Thymus (tissue), 11 donors: ENCODE measurements at regions not wholly inside any gene's neighbourhood (a gene's known extent, or its start where the extent isn't known, plus 50 kb on each side); places are given as distances from the start of the nearest gene placed in this dataset.
"Not testable (repeated sequence)": the region's sequence is repeated elsewhere in the genome, so short reads cannot be mapped to it uniquely, and the experiment has no call there.

ENCODE experiments used
- DNase-seq, 9 donors: peaks; one replicate each; pipeline ENCODE4 v3.0.0-alpha.2; 2013; ENCODE audit warnings: low spot score in 9 of 9, low read depth in 6 of 9, missing footprints in 1 of 9
- H3K27ac ChIP-seq, 2 donors: one replicate each; pipeline ENCODE4 v1.5.1; 2013; ENCODE audit warnings: control low read depth in 1 of 2, low read depth in 1 of 2, low read length in 1 of 2, mild to moderate bottlenecking in 1 of 2, moderate library complexity in 1 of 2
- H3K27me3 ChIP-seq, 2 donors: one replicate each; pipeline ENCODE4 v1.5.1; 2013; ENCODE audit warnings: low read length in 1 of 2; ENCODE audit not compliant: control insufficient read depth in 2 of 2, insufficient read depth in 1 of 2
- H3K36me3 ChIP-seq, 2 donors: one replicate each; pipeline ENCODE4 v1.5.1; 2013; ENCODE audit warnings: low read length in 1 of 2, mild to moderate bottlenecking in 1 of 2, moderate library complexity in 1 of 2; ENCODE audit not compliant: control insufficient read depth in 2 of 2, insufficient read depth in 2 of 2
- H3K4me1 ChIP-seq, 2 donors: one replicate each; pipeline ENCODE4 v1.5.1; 2013; ENCODE audit warnings: low read length in 2 of 2; ENCODE audit not compliant: control insufficient read depth in 2 of 2, insufficient read depth in 2 of 2
- H3K4me3 ChIP-seq, 2 donors: one replicate each; pipeline ENCODE4 v1.5.1; 2013; ENCODE audit warnings: low read length in 2 of 2, control low read depth in 1 of 2, mild to moderate bottlenecking in 1 of 2
- H3K9me3 ChIP-seq, 2 donors: one replicate each; pipeline ENCODE4 v1.5.1; 2013; ENCODE audit warnings: low read length in 1 of 2, mild to moderate bottlenecking in 1 of 2; ENCODE audit not compliant: control insufficient read depth in 2 of 2, insufficient read depth in 1 of 2
- WGBS: extraction: QIAGEN DNeasy Blood & Tissue Kit; methylation state at CpG from one replicate; pipeline ENCODE4 v1.1.7; 2013; 5-methylcytosine and 5-hydroxymethylcytosine counted together
- donor health status: healthy.

GRCh38 chr22:23397613-23398567 is 182.2 kb downstream of the IGLL1 start:
- no peak overlapping the region for H3K4me3 ChIP-seq
- peaks cover 0 to 4% of the 10 kb centered on the region in 2 donors for H3K27me3 ChIP-seq
- peaks cover 3% of the 10 kb centered on the region in 2 donors for H3K4me1 ChIP-seq
- no peak for DNase-seq
- 95% methylated on average over 29 of the region's 29 CpGs for WGBS
- H3K9me3 ChIP-seq: no peaks in the 10 kb centered on the region
- no peak overlapping the region for H3K27ac ChIP-seq
- no peaks in the 10 kb centered on the region for H3K36me3 ChIP-seq

GRCh38 chr22:23397008-23397612 is 183.0 kb downstream of the IGLL1 start:
- Histone ChIP-seq H3K27me3 (peaks cover 0 to 3% of the 10 kb centered on the region in 2 donors), H3K4me1 (no peaks in the 10 kb centered on the region), H3K27ac (no peak overlapping the region), H3K4me3 (no peak overlapping the region), H3K9me3 (no peaks in the 10 kb centered on the region), H3K36me3 (no peaks in the 10 kb centered on the region)
- WGBS: 96% methylated on average over 26 of the region's 26 CpGs
- DNase-seq: no peak

GRCh38 chr22:23396362-23397007 is 183.6 kb downstream of the IGLL1 start:
- H3K27ac ChIP-seq: no peak overlapping the region
- no peak overlapping the region for H3K4me3 ChIP-seq
- H3K27me3 ChIP-seq: no peaks in the 10 kb centered on the region
- no peaks in the 10 kb centered on the region for H3K9me3 ChIP-seq
- no peak for DNase-seq
- H3K4me1 ChIP-seq: no peaks in the 10 kb centered on the region
- H3K36me3 ChIP-seq: no peaks in the 10 kb centered on the region
- WGBS: 45% methylated on average over 8 of the region's 8 CpGs

GRCh38 chr22:23395530-23396361 is 184.3 kb downstream of the IGLL1 start:
- DNase-seq: no peak
- 63% methylated on average over 14 of the region's 14 CpGs for WGBS
- no peaks in the 10 kb centered on the region for H3K27me3 ChIP-seq

GRCh38 chr22:23394525-23395326 is 185.4 kb downstream of the IGLL1 start:
- 98% methylated on average over 28 of the region's 28 CpGs for WGBS
- Histone ChIP-seq H3K9me3 (no peaks in the 10 kb centered on the region), H3K27me3 (no peaks in the 10 kb centered on the region), H3K27ac (no peak overlapping the region), H3K4me3 (no peak overlapping the region), H3K36me3 (no peaks in the 10 kb centered on the region), H3K4me1 (no peaks in the 10 kb centered on the region)
- no peak for DNase-seq

More at GRCh38 chr22:23395530-23396361, 184.3 kb downstream of the IGLL1 start:
- Histone ChIP-seq H3K4me3 (no peak overlapping the region), H3K36me3 (no peaks in the 10 kb centered on the region), H3K9me3 (no peaks in the 10 kb centered on the region), H3K4me1 (no peaks in the 10 kb centered on the region), H3K27ac (no peak overlapping the region)

GRCh38 chr22:23393721-23394320 is 186.3 kb downstream of the IGLL1 start:
- H3K4me1 ChIP-seq: no peaks in the 10 kb centered on the region
- DNase-seq: no peak
- 95% methylated on average over 17 of the region's 17 CpGs for WGBS

GRCh38 chr22:23393199-23393598 is 186.9 kb downstream of the IGLL1 start:
- DNase-seq, H3K27ac ChIP-seq, H3K9me3 ChIP-seq, H3K4me3 ChIP-seq, H3K4me1 ChIP-seq, H3K36me3 ChIP-seq, H3K27me3 ChIP-seq: not testable (repeated sequence)
- WGBS: 79% methylated on average over 14 of the region's 14 CpGs

More at GRCh38 chr22:23393721-23394320, 186.3 kb downstream of the IGLL1 start:
- no peaks in the 10 kb centered on the region for H3K27me3 ChIP-seq
- H3K27ac ChIP-seq: no peak overlapping the region
- no peaks in the 10 kb centered on the region for H3K9me3 ChIP-seq
- H3K36me3 ChIP-seq: no peaks in the 10 kb centered on the region
- no peak overlapping the region for H3K4me3 ChIP-seq
